GM12872 (cell line): ENCODE measurements at regions not wholly inside any gene's neighbourhood (a gene's known extent, or its start where the extent isn't known, plus 50 kb on each side); places are given as distances from the start of the nearest gene placed in this dataset.

Experiments
- CTCF ChIP-seq: IDR thresholded peaks from 3 replicates; pipeline ENCODE4 v1.5.1; 2011; ENCODE audit warnings: low read depth, mild to moderate bottlenecking, low read length, moderate library complexity; ENCODE audit not compliant: insufficient read depth

DNA sequence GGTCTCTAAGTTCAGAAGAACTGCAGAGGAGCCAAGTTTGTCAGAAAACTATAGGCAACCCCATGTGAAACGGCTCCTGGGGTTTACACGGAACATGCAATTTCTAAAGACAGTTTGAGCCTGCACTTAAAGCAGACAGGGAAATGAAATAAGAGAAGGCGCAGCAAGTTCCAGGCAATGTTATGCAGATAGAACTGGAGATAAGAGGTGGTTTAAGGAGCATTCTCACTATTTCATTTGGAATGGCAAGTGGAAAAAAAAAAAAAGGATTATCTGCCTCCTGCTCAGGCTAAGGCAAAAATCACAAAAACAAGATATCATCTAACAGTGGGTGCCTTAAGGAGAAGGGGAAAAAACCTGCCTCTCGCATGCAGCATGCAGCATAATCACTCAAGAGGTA, 2252.4 kb downstream of the MAT2B start:
- no peak for TF ChIP-seq CTCF

- TF ChIP-seq CTCF, result no peak
Measured at GRCh38 chr5:165775111-165775510, 2269.7 kb downstream of the MAT2B start.

DNA sequence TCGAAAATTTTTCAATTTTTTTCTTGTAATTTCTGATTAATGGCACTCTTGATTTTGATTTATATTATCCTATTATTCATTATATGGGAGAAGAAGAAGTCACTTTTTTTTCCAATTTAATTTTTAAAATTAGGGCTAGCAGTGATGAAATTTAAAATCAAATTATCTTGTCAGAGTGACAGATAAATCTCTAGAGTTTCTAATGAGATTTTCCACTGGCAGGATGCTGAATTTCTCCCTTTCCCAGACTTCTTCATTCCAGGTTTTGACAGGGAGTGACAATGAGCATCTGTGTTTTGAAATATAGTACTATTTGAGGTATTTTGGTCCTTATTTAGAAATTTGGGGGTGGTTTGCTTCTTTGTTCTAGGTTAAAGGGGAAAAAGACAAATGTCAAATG, 2274.1 kb downstream of the MAT2B start:
- no peak for TF ChIP-seq CTCF

- TF ChIP-seq CTCF, result no peak
Measured at GRCh38 chr5:165780901-165781300, 2275.5 kb downstream of the MAT2B start.

DNA sequence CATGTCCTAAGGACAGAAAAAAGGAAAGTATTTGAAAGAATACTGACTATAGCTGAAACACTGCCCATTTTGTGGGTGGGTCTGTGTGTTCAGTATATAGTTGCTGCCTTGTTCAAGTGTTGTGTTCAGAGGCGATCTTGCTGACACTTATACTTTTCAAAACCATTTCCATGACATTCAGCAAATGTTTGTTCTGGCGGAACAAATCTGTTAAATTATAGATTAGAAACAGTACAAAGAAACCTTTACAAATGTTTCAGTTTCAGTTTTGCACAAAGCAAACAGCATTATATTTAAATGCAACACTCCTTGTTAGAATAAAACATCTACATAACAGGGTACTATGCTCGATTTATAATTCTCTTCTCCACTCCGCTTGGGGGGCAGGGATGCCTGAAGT, 2276.3 kb downstream of the MAT2B start:
- no peak for TF ChIP-seq CTCF

DNA sequence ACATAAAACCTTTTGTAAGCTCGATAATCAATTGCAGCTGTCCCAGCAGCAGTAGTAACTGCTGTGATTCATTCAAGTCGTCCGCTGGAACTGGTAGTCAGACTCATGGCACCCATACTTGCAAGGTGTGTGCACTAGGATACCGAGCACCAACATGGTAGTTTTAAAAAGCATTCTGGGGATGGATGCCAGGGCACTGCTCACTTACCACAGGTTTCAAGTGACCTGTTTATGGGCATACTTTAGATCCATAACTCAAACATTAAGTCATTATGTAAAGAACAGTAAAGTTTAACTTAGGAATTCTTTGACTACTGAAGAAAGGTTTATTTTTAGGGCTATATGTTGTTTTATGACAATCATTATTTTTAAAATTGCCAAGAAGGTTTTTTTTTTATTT, 2277.6 kb downstream of the MAT2B start:
- no peak for TF ChIP-seq CTCF

DNA sequence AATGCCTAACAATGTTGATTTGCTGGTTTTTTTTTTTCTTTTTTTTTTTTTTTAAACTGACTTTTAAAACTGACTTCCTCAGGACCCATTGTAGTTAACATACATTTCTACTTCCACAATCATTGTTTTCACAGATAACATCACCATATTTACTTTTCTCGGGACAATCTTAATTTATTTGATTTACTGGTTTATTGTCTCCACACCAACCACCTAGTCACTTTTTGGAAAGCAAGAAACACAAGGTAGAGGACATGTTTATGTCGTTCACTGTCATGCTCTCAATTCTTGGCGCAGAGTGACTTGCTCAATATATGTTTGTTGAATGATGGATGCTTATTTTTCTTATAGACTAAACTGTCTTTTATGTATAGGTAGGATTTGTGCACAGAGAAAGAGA, 2280.7 kb downstream of the MAT2B start:
- no peak for TF ChIP-seq CTCF

DNA sequence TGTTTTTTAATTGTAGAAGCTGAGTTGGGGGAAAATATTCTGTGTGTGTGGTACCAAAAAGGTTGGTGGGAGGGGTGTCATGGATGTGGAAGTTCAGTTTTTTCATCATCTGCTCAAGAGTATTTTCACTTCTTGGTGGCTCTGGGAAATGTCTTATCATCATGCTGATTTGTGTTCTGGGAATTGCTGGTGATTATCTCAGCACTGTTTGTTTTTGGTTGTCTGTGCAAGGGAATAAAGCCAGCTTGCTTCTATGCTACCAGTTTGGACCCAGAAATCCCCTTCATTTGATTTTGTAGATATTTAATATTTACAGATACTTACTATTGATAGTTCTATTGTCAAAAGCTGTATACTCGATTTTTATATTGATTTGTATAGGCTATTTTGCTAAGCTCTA, 2289.7 kb downstream of the MAT2B start:
- no peak for TF ChIP-seq CTCF
